IMR-90 (cell line): ENCODE measurements at regions not wholly inside any gene's neighbourhood (a gene's known extent, or its start where the extent isn't known, plus 50 kb on each side); places are given as distances from the start of the nearest gene placed in this dataset.

Source experiments
- ATAC-seq: fragments of 200-7000 bp; cut with Tn5 transposase; 2 replicates; pipeline ENCODE4 v1.9.1; 2020; ENCODE audit warnings: low read depth, mild to moderate bottlenecking, moderate library complexity
- BruUV-seq: library from RNA; stranded (reverse); fragments of 400-500 nt; replicated peaks from 2 replicates; lab custom pipeline; 2021; lab: Mats Ljungman, UMichigan
- CTCF ChIA-PET: fragments of 300-600 bp; formaldehyde crosslinking; extraction: SDS; loops from one replicate; lab custom pipeline; 2021; ENCODE audit warnings: antibody characterized with exemption; lab: Yijun Ruan, JAX
- POLR2A ChIA-PET: fragments of 300-600 bp; sonication (Branson Sonifier 250); formaldehyde crosslinking; loops from one replicate; lab custom pipeline; 2022; ENCODE audit warnings: antibody characterized with exemption; ENCODE audit not compliant: unreplicated experiment; lab: Charles Lee
- DNase-seq: peaks from one replicate; pipeline ENCODE4 v3.0.0; 2013
- H2AFZ ChIP-seq: replicated peaks from 2 replicates; pipeline ENCODE3; 2013; ENCODE audit warnings: low read length, mild to moderate bottlenecking; ENCODE audit not compliant: poor library complexity
- H2AK5ac ChIP-seq: 2 replicates; pipeline ENCODE4 v1.6.1; 2013; ENCODE audit warnings: low read depth, low read length, inconsistent platforms
- H2AK9ac ChIP-seq: replicated peaks from 2 replicates; pipeline ENCODE3; 2013; ENCODE audit warnings: mild to moderate bottlenecking, low read depth, low read length, moderate library complexity; ENCODE audit not compliant: poor library complexity
- H2BK120ac ChIP-seq: 2 replicates; pipeline ENCODE4 v1.6.1; 2013; ENCODE audit warnings: low read depth, low read length, inconsistent platforms
- H2BK15ac ChIP-seq: 3 replicates; pipeline ENCODE4 v1.6.1; 2013; ENCODE audit warnings: low read depth, low read length, inconsistent platforms
- H2BK20ac ChIP-seq: 2 replicates; pipeline ENCODE4 v1.6.1; 2013; ENCODE audit warnings: low read depth, mild to moderate bottlenecking, inconsistent platforms, low read length, moderate library complexity
- H2BK5ac ChIP-seq: 2 replicates; pipeline ENCODE4 v1.6.1; 2013; ENCODE audit warnings: mild to moderate bottlenecking, low read depth, low read length, inconsistent platforms; ENCODE audit not compliant: poor library complexity, severe bottlenecking
- H3K14ac ChIP-seq: replicated peaks from 2 replicates; pipeline ENCODE4 v1.6.1; 2013; ENCODE audit warnings: low read depth, low read length, inconsistent platforms
- H3K18ac ChIP-seq: 2 replicates; pipeline ENCODE4 v1.6.1; 2013; ENCODE audit warnings: low read depth, low read length, control low read depth
- H3K23ac ChIP-seq: 2 replicates; pipeline ENCODE4 v1.6.1; 2013; ENCODE audit warnings: low read depth, low read length, inconsistent platforms
- H3K27ac ChIP-seq: 2 replicates; pipeline ENCODE4 v1.5.1; 2013; ENCODE audit warnings: mild to moderate bottlenecking, control low read depth, low read length; ENCODE audit not compliant: insufficient read depth
- H3K27me3 ChIP-seq: 2 replicates; pipeline ENCODE4 v1.6.1; 2013; ENCODE audit warnings: low read length; ENCODE audit not compliant: control insufficient read depth, insufficient read depth
- H3K36me3 ChIP-seq: 2 replicates; pipeline ENCODE4 v1.6.1; 2013; ENCODE audit warnings: low read length, mixed read lengths; ENCODE audit not compliant: control insufficient read depth, insufficient read depth
- H3K4ac ChIP-seq: 2 replicates; pipeline ENCODE4 v1.6.1; 2013; ENCODE audit warnings: low read depth, low read length, inconsistent platforms
- H3K4me1 ChIP-seq: 2 replicates; pipeline ENCODE4 v1.6.1; 2013; ENCODE audit warnings: low read length, mixed read lengths; ENCODE audit not compliant: control insufficient read depth, insufficient read depth
- H3K4me2 ChIP-seq: 2 replicates; pipeline ENCODE4 v1.6.1; 2013; ENCODE audit warnings: low read depth, mild to moderate bottlenecking, control low read depth, low read length, moderate library complexity
- H3K4me3 ChIP-seq: 2 replicates; pipeline ENCODE4 v1.5.1; 2013; ENCODE audit warnings: low read depth, mild to moderate bottlenecking, control low read depth, low read length, moderate library complexity; ENCODE audit not compliant: insufficient read depth
- H3K56ac ChIP-seq: 2 replicates; pipeline ENCODE4 v1.6.1; 2013; ENCODE audit warnings: low read length, inconsistent platforms; ENCODE audit not compliant: insufficient read depth; ENCODE audit errors: extremely low read depth
- H3K79me1 ChIP-seq, 2 experiments: 2 replicates each; pipeline ENCODE4 v1.6.1; 2013; ENCODE audit warnings: low read length in 2 of 2, inconsistent platforms in 1 of 2, low read depth in 1 of 2
- H3K9ac ChIP-seq: 2 replicates; pipeline ENCODE4 v1.6.1; 2013; ENCODE audit warnings: low read depth, low read length, control low read depth
- H3K9me1 ChIP-seq: 2 replicates; pipeline ENCODE4 v1.6.1; 2013; ENCODE audit warnings: low read length, inconsistent platforms; ENCODE audit not compliant: insufficient read depth
- H3K9me3 ChIP-seq: 2 replicates; pipeline ENCODE4 v1.6.1; 2013; ENCODE audit warnings: low read length; ENCODE audit not compliant: control insufficient read depth, insufficient read depth
- H4K20me1 ChIP-seq: 2 replicates; pipeline ENCODE4 v1.6.1; 2013; ENCODE audit warnings: low read length, inconsistent platforms; ENCODE audit not compliant: insufficient read depth
- H4K5ac ChIP-seq: 2 replicates; pipeline ENCODE4 v1.6.1; 2013; ENCODE audit warnings: mild to moderate bottlenecking, low read depth, low read length, control low read depth
- H4K8ac ChIP-seq, 2 experiments: 2 replicates each; pipeline ENCODE4 v1.6.1; 2013; ENCODE audit warnings: low read depth in 2 of 2, low read length in 2 of 2, control low read depth in 1 of 2, inconsistent platforms in 1 of 2
- H4K91ac ChIP-seq: 2 replicates; pipeline ENCODE4 v1.6.1; 2013; ENCODE audit warnings: low read depth, low read length, inconsistent platforms; ENCODE audit not compliant: insufficient read depth
- CEBPB ChIP-seq: IDR thresholded peaks from 2 replicates; pipeline ENCODE4 v1.6.1; 2012; ENCODE audit warnings: low read depth, low read length, improper control_type of control experiment
- CHD1 ChIP-seq: IDR thresholded peaks from 2 replicates; pipeline ENCODE4 v1.6.1; 2012; ENCODE audit warnings: low read depth, low read length, improper control_type of control experiment
- MAFK ChIP-seq: IDR thresholded peaks from 2 replicates; pipeline ENCODE4 v1.6.1; 2012; ENCODE audit warnings: low read depth, low read length, improper control_type of control experiment
- MAZ ChIP-seq: IDR thresholded peaks from 2 replicates; pipeline ENCODE4 v1.6.1; 2012; ENCODE audit warnings: low read depth, mild to moderate bottlenecking, low read length, improper control_type of control experiment, moderate library complexity, borderline replicate concordance
- MXI1 ChIP-seq: IDR thresholded peaks from 2 replicates; pipeline ENCODE4 v1.6.1; 2012; ENCODE audit warnings: low read depth, mild to moderate bottlenecking, low read length, moderate library complexity, borderline replicate concordance
- NFE2L2 ChIP-seq: fragments of 150-350 bp; IDR thresholded peaks from 2 replicates; pipeline ENCODE4 v1.6.1; 2016; ENCODE audit warnings: low read depth, mild to moderate bottlenecking, low read length
- POLR2A ChIP-seq: IDR thresholded peaks from 2 replicates; pipeline ENCODE4 v1.6.1; 2012; ENCODE audit warnings: mild to moderate bottlenecking, low read depth, low read length
- RCOR1 ChIP-seq: IDR thresholded peaks from 2 replicates; pipeline ENCODE4 v1.6.1; 2012; ENCODE audit warnings: mild to moderate bottlenecking, low read length, improper control_type of control experiment; ENCODE audit not compliant: insufficient replicate concordance
- RFX5 ChIP-seq: IDR thresholded peaks from 2 replicates; pipeline ENCODE4 v1.8.0; 2012; ENCODE audit warnings: low read depth, mild to moderate bottlenecking, low read length, moderate library complexity
- SMC3 ChIP-seq: fragments of 150-350 bp; IDR thresholded peaks from 2 replicates; pipeline ENCODE4 v1.6.1; 2016; ENCODE audit warnings: low read depth, mild to moderate bottlenecking, antibody characterized with exemption, low read length, moderate library complexity
- WGBS, 2 experiments: methylation state at CpG; one replicate each; pipeline versions ENCODE4 v1.1.5 to v1.1.7; 2013; ENCODE audit warnings: missing lambda C conversion rate in 2 of 2; ENCODE audit not compliant: insufficient read length in 1 of 2; ENCODE audit errors: extremely low coverage in 2 of 2; 5-methylcytosine and 5-hydroxymethylcytosine counted together
- dilution Hi-C: fragments of 300-500 bp; cut with HindIII; formaldehyde crosslinking; loops from one replicate; pipeline ENCODE4 v1.14.3; 2018; ENCODE audit warnings: low sequenced_read_pairs; ENCODE audit not compliant: unreplicated experiment
- in situ Hi-C: fragments of 300-500 bp; cut with MboI; formaldehyde crosslinking; loops from 3 replicates; pipeline ENCODE4 v1.14.3; 2019; ENCODE audit warnings: low sequenced_read_pairs, inconsistent platforms, mixed read lengths
- intact Hi-C: fragments of 100-400 bp; cut with micrococcal nuclease; formaldehyde crosslinking; loops from 2 replicates; pipeline ENCODE4 v1.10.0; 2022
- TF ChIP-seq, protein P1 (sequence below): fragments of 150-350 bp; IDR thresholded peaks from 2 replicates; pipeline ENCODE4 v1.6.1; 2016; ENCODE audit warnings: low read depth, mild to moderate bottlenecking, low read length, moderate library complexity, borderline replicate concordance
- TF ChIP-seq, protein P2 (sequence below): conservative IDR thresholded peaks from 2 replicates; pipeline ENCODE4 v1.5.1; 2012; ENCODE audit warnings: mild to moderate bottlenecking, low read depth, low read length, improper control_type of control experiment
- TF ChIP-seq, protein P3 (sequence below): fragments of 150-350 bp; IDR thresholded peaks from 2 replicates; pipeline ENCODE4 v1.6.1; 2017; ENCODE audit warnings: mild to moderate bottlenecking, antibody characterized with exemption, low read length, low read depth

DNA sequence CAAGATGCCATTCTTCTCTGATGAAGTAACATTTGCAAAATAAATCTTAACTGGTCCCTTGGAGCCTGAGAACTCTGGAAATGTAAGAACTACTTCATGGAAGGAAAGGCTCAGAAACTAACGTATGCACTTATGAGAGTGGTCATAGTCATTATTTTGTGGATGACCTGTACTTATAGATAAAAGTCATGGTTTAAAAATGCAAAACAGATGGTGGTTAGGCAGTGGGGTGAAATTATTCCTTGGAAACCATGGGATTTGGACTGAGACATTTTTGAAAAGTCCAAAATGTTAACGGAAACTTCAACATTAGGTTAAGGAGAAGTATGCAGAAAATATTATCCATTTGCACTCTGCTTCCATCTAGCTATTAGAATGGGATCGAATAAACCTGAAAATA is 223.0 kb downstream of the ICOS start:
- Histone ChIP-seq H4K91ac (no peak overlapping the region), H3K56ac (no peak overlapping the region), H2BK15ac (no peak overlapping the region), H2AK9ac (no peak overlapping the region), H2BK120ac (no peak overlapping the region), H3K4me1 (no peaks in the 10 kb centered on the region), H4K8ac (no peak overlapping the region), H3K9ac (no peak overlapping the region), H3K27me3 (peaks cover 2% of the 10 kb centered on the region; the same call in 1 of the 2 replicates), H3K18ac (no peak overlapping the region), H3K36me3 (no peaks in the 10 kb centered on the region), H3K79me1 (no peaks in the 10 kb centered on the region), H3K27ac (no peak overlapping the region), H3K9me3 (no peaks in the 10 kb centered on the region), H3K4me2 (no peak overlapping the region), H3K23ac (no peak overlapping the region), H2AFZ (no peak overlapping the region), H2BK5ac (no peak overlapping the region), H3K14ac (no peak overlapping the region), H2BK20ac (no peak overlapping the region), H2AK5ac (no peak overlapping the region), H3K9me1 (no peaks in the 10 kb centered on the region), H4K5ac (no peak overlapping the region), H4K20me1 (no peaks in the 10 kb centered on the region), H3K4me3 (no peak overlapping the region), H3K4ac (no peak overlapping the region)
- POLR2A ChIA-PET, result no interaction called here
- 67% methylated on average over 1 of the region's 3 CpGs; no CpG with 5 or more reads in 1 of the 2 experiments for WGBS, 2 experiments
- BruUV-seq, result no TSS peak
- TF ChIP-seq MXI1, result no peak
- TF ChIP-seq CEBPB, result no peak
- TF ChIP-seq, protein P1, sequence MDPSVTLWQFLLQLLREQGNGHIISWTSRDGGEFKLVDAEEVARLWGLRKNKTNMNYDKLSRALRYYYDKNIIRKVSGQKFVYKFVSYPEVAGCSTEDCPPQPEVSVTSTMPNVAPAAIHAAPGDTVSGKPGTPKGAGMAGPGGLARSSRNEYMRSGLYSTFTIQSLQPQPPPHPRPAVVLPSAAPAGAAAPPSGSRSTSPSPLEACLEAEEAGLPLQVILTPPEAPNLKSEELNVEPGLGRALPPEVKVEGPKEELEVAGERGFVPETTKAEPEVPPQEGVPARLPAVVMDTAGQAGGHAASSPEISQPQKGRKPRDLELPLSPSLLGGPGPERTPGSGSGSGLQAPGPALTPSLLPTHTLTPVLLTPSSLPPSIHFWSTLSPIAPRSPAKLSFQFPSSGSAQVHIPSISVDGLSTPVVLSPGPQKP, result no peak
- TF ChIP-seq RCOR1, result no peak
- TF ChIP-seq, protein P2, sequence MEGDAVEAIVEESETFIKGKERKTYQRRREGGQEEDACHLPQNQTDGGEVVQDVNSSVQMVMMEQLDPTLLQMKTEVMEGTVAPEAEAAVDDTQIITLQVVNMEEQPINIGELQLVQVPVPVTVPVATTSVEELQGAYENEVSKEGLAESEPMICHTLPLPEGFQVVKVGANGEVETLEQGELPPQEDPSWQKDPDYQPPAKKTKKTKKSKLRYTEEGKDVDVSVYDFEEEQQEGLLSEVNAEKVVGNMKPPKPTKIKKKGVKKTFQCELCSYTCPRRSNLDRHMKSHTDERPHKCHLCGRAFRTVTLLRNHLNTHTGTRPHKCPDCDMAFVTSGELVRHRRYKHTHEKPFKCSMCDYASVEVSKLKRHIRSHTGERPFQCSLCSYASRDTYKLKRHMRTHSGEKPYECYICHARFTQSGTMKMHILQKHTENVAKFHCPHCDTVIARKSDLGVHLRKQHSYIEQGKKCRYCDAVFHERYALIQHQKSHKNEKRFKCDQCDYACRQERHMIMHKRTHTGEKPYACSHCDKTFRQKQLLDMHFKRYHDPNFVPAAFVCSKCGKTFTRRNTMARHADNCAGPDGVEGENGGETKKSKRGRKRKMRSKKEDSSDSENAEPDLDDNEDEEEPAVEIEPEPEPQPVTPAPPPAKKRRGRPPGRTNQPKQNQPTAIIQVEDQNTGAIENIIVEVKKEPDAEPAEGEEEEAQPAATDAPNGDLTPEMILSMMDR, result no peak
- TF ChIP-seq SMC3, result no peak
- TF ChIP-seq MAFK, result no peak
- no peak for TF ChIP-seq NFE2L2
- TF ChIP-seq, protein P3, sequence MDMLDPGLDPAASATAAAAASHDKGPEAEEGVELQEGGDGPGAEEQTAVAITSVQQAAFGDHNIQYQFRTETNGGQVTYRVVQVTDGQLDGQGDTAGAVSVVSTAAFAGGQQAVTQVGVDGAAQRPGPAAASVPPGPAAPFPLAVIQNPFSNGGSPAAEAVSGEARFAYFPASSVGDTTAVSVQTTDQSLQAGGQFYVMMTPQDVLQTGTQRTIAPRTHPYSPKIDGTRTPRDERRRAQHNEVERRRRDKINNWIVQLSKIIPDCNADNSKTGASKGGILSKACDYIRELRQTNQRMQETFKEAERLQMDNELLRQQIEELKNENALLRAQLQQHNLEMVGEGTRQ, result no peak
- TF ChIP-seq POLR2A, result no peak
- no peak for TF ChIP-seq CHD1
- TF ChIP-seq MAZ, result no peak
- no peak for TF ChIP-seq RFX5
- in situ Hi-C loops (no loop called here), intact Hi-C loops (no loop called here), dilution Hi-C loops (no loop called here)
- DNase-seq (no peak), ATAC-seq (no peak)
- CTCF ChIA-PET, result no interaction called here
